ENCODE measurements at regions not wholly inside any gene's neighbourhood (a gene's known extent, or its start where the extent isn't known, plus 50 kb on each side); places are given as distances from the start of the nearest gene placed in this dataset.

GRCh38 chr17:33404070-33404819 lies 111.2 kb upstream of the ASIC2 start:
- no peak for DNase-seq (ENCODE audit: low read depth)

- DNase-seq (ENCODE audit: low read depth), result no peak
These were observed 123.0 kb upstream of the ASIC2 start for GRCh38 chr17:33416131-33416530.

- no peak for DNase-seq (ENCODE audit: low read depth)
These were observed 128.8 kb upstream of the ASIC2 start for GRCh38 chr17:33421933-33422332.

GRCh38 chr17:33433581-33433980 lies 140.5 kb upstream of the ASIC2 start:
- DNase-seq (ENCODE audit: low read depth), result no peak

- DNase-seq (ENCODE audit: low read depth), result no peak
These were observed 141.7 kb upstream of the ASIC2 start for GRCh38 chr17:33434841-33435240.

GRCh38 chr17:33435721-33436301 lies 142.7 kb upstream of the ASIC2 start:
- DNase-seq (ENCODE audit: low read depth), result no peak

GRCh38 chr17:33436321-33436720 lies 143.2 kb upstream of the ASIC2 start:
- no peak for DNase-seq (ENCODE audit: low read depth)

- no peak for DNase-seq (ENCODE audit: low read depth)
These were observed 145.0 kb upstream of the ASIC2 start for GRCh38 chr17:33438139-33438538.

- no peak for DNase-seq (ENCODE audit: low read depth)
These were observed 145.5 kb upstream of the ASIC2 start for GRCh38 chr17:33438578-33438977.

GRCh38 chr17:33442320-33442719 lies 149.2 kb upstream of the ASIC2 start:
- DNase-seq (ENCODE audit: low read depth), result no peak

- no peak for DNase-seq (ENCODE audit: low read depth)
These were observed 151.6 kb upstream of the ASIC2 start for GRCh38 chr17:33444731-33445130.

- DNase-seq (ENCODE audit: low read depth), result no peak
These were observed 154.0 kb upstream of the ASIC2 start for GRCh38 chr17:33447090-33447489.

GRCh38 chr17:33451221-33451620 lies 158.1 kb upstream of the ASIC2 start:
- no peak for DNase-seq (ENCODE audit: low read depth)

GRCh38 chr17:33457477-33457876 lies 164.4 kb upstream of the ASIC2 start:
- DNase-seq (ENCODE audit: low read depth), result no peak

GRCh38 chr17:33459078-33459940 lies 166.2 kb upstream of the ASIC2 start:
- DNase-seq (ENCODE audit: low read depth), result no peak

GRCh38 chr17:33460781-33461450 lies 167.8 kb upstream of the ASIC2 start:
- no peak for DNase-seq (ENCODE audit: low read depth)

- DNase-seq (ENCODE audit: low read depth), result no peak
These were observed 170.8 kb upstream of the ASIC2 start for GRCh38 chr17:33463887-33464286.

- DNase-seq (ENCODE audit: low read depth), result no peak
These were observed 171.7 kb upstream of the ASIC2 start for GRCh38 chr17:33464669-33465280.

GRCh38 chr17:33469421-33469820 lies 176.3 kb upstream of the ASIC2 start:
- DNase-seq (ENCODE audit: low read depth), result no peak

- no peak for DNase-seq (ENCODE audit: low read depth)
These were observed 176.8 kb upstream of the ASIC2 start for GRCh38 chr17:33469911-33470310.

- no peak for DNase-seq (ENCODE audit: low read depth)
These were observed 180.0 kb upstream of the ASIC2 start for GRCh38 chr17:33473061-33473460.

GRCh38 chr17:33474789-33475188 lies 181.7 kb upstream of the ASIC2 start:
- no peak for DNase-seq (ENCODE audit: low read depth)
